ENCODE measurements at regions not wholly inside any gene's neighbourhood (a gene's known extent, or its start where the extent isn't known, plus 50 kb on each side); places are given as distances from the start of the nearest gene placed in this dataset.

DNA sequence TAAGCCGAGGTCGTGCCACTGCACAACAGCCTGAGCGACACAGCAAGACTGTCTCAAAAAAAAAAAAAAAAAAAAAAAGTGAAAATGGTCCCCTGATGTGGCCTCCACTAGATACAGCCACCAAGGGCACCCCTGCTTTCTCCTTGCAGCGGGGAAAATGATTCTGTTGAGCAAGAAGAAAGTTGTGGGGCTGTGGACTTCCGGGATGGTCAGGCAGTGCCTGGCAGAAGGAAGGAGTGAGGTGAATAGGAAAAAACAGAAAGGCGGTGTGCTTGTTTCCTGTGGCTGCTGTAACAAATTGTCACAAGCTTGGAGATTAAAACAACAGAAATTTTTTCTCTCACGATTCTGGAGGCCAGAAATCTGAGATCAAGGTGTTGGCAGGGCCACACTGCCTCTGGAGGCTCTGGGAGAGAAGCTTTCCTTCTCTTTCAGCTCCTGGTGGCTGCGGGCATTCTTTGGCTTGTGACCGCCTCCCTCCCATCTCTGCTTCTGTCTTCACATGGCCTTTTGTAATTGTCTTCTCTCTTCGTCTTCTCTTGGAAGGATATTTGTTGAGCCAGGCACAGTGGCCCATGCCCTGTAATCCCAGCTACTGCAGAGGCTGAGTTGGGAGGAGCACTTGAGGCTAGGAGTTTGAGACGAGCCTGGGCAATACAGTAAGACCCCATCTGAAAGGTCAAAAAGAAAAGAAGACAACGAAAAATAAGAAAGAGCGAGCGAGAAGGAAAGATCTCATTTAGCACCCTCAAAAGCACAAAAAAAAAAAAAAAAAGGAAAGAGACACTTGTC, 116.6 kb upstream of the MED13L start:
- Histone ChIP-seq H3K36me3 (ENCODE audit: control insufficient read depth in 2 of 2, extremely low read depth in 1 of 2, insufficient read depth in 2 of 2, low read length in 2 of 2) (no peaks in the 10 kb centered on the region), H3K4me2 (ENCODE audit: insufficient read depth, low read length) (no peak overlapping the region), H4K20me1 (replicated peaks; ENCODE audit: control insufficient read depth, extremely low read depth, insufficient read depth, low read length) (no peaks in the 10 kb centered on the region), H3K27me3 (ENCODE audit: control insufficient read depth in 2 of 2, insufficient read depth in 2 of 2, low read length in 2 of 2) (no peaks in the 10 kb centered on the region), H3K9me1 (replicated peaks; ENCODE audit: control insufficient read depth, extremely low read depth, insufficient read depth, low read length) (no peaks in the 10 kb centered on the region), H3K79me2 (ENCODE audit: control insufficient read depth, insufficient read depth, low read length) (no peaks in the 10 kb centered on the region), H3K9me3 (replicated peaks; ENCODE audit: control insufficient read depth, insufficient read depth, low read length) (no peaks in the 10 kb centered on the region), H3K27ac (ENCODE audit: insufficient read depth, low read depth, low read length) (no peak overlapping the region), H3K4me1 (ENCODE audit: control insufficient read depth, extremely low read depth, insufficient read depth, low read length) (peaks cover 10% of the 10 kb centered on the region), H2AFZ (ENCODE audit: low read depth, low read length) (no peak overlapping the region), H3K9ac (replicated peaks; ENCODE audit: extremely low read depth, insufficient read depth, low read length) (no peak overlapping the region), H3K4me3 (replicated peaks in 1 of 3; ENCODE audit: insufficient read depth in 1 of 3, low read depth in 1 of 3, low read length in 3 of 3) (no peak overlapping the region)
- no peak for FAIRE-seq
- no peak for DNase-seq (ENCODE audit: low read depth, low spot score)
- ChIA-PET POLR2A (no interaction called here), CTCF (interaction anchor here (0.8 kb wide), 1 partner anchor 28 kb away, joined by 3 read pairs; no protein-coding TSS in a partner anchor)
- dilution Hi-C loops (cut with MboI; ENCODE audit: extremely low pct_ligation_motif_present, low sequenced_read_pairs) = no loop called here
- TF ChIP-seq POLR2A (IDR thresholded peaks at IDR 0.05; ENCODE audit: low read depth, low read length) = no peak
- TF ChIP-seq GATA2 (IDR thresholded peaks at IDR 0.05; ENCODE audit: insufficient read depth, insufficient read length, low read depth, low read length) = no peak
- no peak for TF ChIP-seq EZH2 (IDR thresholded peaks at IDR 0.05; ENCODE audit: borderline replicate concordance, low read depth, low read length, severe bottlenecking)
- TF ChIP-seq, protein P1, sequence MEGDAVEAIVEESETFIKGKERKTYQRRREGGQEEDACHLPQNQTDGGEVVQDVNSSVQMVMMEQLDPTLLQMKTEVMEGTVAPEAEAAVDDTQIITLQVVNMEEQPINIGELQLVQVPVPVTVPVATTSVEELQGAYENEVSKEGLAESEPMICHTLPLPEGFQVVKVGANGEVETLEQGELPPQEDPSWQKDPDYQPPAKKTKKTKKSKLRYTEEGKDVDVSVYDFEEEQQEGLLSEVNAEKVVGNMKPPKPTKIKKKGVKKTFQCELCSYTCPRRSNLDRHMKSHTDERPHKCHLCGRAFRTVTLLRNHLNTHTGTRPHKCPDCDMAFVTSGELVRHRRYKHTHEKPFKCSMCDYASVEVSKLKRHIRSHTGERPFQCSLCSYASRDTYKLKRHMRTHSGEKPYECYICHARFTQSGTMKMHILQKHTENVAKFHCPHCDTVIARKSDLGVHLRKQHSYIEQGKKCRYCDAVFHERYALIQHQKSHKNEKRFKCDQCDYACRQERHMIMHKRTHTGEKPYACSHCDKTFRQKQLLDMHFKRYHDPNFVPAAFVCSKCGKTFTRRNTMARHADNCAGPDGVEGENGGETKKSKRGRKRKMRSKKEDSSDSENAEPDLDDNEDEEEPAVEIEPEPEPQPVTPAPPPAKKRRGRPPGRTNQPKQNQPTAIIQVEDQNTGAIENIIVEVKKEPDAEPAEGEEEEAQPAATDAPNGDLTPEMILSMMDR (IDR thresholded peaks at IDR 0.05; ENCODE audit: extremely low read depth in 1 of 2, insufficient read depth in 1 of 2, low read depth in 1 of 2, low read length in 2 of 2) = no peak
- no TSS peak for BruUV-seq (replicated peaks)
- intact Hi-C loops (cut with micrococcal nuclease) = no loop called here

DNA sequence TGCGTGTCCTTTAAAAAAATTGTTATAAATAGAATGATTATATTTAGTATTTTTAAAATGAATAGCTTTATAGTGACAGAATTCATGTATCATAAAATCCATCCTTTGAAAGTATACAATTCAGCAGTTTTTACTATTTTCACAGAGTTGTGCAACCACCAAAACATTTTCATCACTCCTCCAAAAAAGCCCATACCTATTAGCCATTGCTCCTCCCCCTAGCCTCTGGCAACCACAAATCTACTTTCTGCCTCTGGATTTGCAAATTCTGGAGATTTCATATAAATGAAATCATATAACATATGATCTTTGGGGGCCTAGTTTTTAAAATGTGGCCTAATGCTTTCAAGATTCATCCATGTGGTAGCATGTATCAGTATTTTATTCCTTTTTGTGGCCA, 117.9 kb upstream of the MED13L start:
- Histone ChIP-seq H3K79me2 (ENCODE audit: control insufficient read depth, insufficient read depth, low read length) (no peaks in the 10 kb centered on the region), H3K27ac (ENCODE audit: insufficient read depth, low read depth, low read length) (no peak overlapping the region), H3K36me3 (ENCODE audit: control insufficient read depth in 2 of 2, extremely low read depth in 1 of 2, insufficient read depth in 2 of 2, low read length in 2 of 2) (no peaks in the 10 kb centered on the region), H3K9ac (replicated peaks; ENCODE audit: extremely low read depth, insufficient read depth, low read length) (no peak overlapping the region), H4K20me1 (replicated peaks; ENCODE audit: control insufficient read depth, extremely low read depth, insufficient read depth, low read length) (no peaks in the 10 kb centered on the region), H3K9me1 (replicated peaks; ENCODE audit: control insufficient read depth, extremely low read depth, insufficient read depth, low read length) (no peaks in the 10 kb centered on the region), H3K27me3 (ENCODE audit: control insufficient read depth in 2 of 2, insufficient read depth in 2 of 2, low read length in 2 of 2) (no peaks in the 10 kb centered on the region), H3K4me1 (ENCODE audit: control insufficient read depth, extremely low read depth, insufficient read depth, low read length) (peaks cover 3% of the 10 kb centered on the region), H2AFZ (ENCODE audit: low read depth, low read length) (no peak overlapping the region), H3K9me3 (replicated peaks; ENCODE audit: control insufficient read depth, insufficient read depth, low read length) (no peaks in the 10 kb centered on the region), H3K4me3 (replicated peaks in 1 of 3; ENCODE audit: insufficient read depth in 1 of 3, low read depth in 1 of 3, low read length in 3 of 3) (no peak overlapping the region), H3K4me2 (ENCODE audit: insufficient read depth, low read length) (no peak overlapping the region)
- no peak for DNase-seq (ENCODE audit: low read depth, low spot score)
- BruUV-seq (replicated peaks) = no TSS peak
- ChIA-PET POLR2A (no interaction called here), CTCF (no interaction called here)
- FAIRE-seq = no peak
- intact Hi-C loops (cut with micrococcal nuclease) = no loop called here
- TF ChIP-seq POLR2A (IDR thresholded peaks at IDR 0.05; ENCODE audit: low read depth, low read length) = no peak
- dilution Hi-C loops (cut with MboI; ENCODE audit: extremely low pct_ligation_motif_present, low sequenced_read_pairs) = no loop called here
